Peyer's patch (tissue), 4 donors: ENCODE measurements at regions not wholly inside any gene's neighbourhood (a gene's known extent, or its start where the extent isn't known, plus 50 kb on each side); places are given as distances from the start of the nearest gene placed in this dataset.

Experiments used
- POLR2A ChIP-seq, 2 donors: fragments of 450-650 bp; IDR thresholded peaks; one replicate each; pipeline ENCODE4 v1.5.1; 2017; ENCODE audit warnings: antibody characterized with exemption in 2 of 2, mild to moderate bottlenecking in 2 of 2, moderate library complexity in 2 of 2
- TF ChIP-seq, protein P1 (sequence below), 6 experiments: fragments of 450-650 bp in 4 of 6; fragments of 200-600 bp in 2 of 6; sonication (generic) in 1 of 6; IDR thresholded peaks; one replicate each; pipeline ENCODE4 v1.5.1; 2017 to 2019; ENCODE audit warnings: antibody characterized with exemption in 6 of 6, mild to moderate bottlenecking in 3 of 6, moderate library complexity in 1 of 6

DNA sequence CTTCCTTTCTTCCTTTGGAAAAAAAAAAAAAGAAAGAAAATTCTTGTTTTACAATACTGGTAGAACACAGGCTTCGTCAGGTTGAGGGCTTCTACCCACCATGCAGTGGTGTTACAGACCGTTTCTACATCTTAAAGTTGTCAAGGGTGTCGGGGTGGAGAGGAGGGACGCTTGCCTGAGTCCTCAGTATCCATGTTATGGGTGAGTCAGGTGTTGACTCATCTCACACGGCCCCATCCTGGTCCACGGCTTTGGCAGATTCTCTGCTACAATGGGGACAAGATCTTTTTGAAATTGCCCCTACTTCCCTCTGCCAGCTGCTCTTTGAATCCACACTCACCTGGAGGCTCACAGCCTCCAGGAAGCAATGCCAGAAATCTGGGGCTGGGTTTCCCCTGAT is 310.3 kb upstream of the ZFP42 start:
- TF ChIP-seq, protein P1, sequence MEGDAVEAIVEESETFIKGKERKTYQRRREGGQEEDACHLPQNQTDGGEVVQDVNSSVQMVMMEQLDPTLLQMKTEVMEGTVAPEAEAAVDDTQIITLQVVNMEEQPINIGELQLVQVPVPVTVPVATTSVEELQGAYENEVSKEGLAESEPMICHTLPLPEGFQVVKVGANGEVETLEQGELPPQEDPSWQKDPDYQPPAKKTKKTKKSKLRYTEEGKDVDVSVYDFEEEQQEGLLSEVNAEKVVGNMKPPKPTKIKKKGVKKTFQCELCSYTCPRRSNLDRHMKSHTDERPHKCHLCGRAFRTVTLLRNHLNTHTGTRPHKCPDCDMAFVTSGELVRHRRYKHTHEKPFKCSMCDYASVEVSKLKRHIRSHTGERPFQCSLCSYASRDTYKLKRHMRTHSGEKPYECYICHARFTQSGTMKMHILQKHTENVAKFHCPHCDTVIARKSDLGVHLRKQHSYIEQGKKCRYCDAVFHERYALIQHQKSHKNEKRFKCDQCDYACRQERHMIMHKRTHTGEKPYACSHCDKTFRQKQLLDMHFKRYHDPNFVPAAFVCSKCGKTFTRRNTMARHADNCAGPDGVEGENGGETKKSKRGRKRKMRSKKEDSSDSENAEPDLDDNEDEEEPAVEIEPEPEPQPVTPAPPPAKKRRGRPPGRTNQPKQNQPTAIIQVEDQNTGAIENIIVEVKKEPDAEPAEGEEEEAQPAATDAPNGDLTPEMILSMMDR (IDR thresholded peaks at IDR 0.05): no peak
- no peak for TF ChIP-seq POLR2A (IDR thresholded peaks at IDR 0.05)
